Stimulated activated CD4-positive, alpha-beta T cell treated with anti-CD3 and anti-CD28 coated beads, Interleukin-12 subunit alpha, Interleukin-12 subunit beta, amount 100 ng/mL, for 24 hours (primary cell): ENCODE measurements at regions not wholly inside any gene's neighbourhood (a gene's known extent, or its start where the extent isn't known, plus 50 kb on each side); places are given as distances from the start of the nearest gene placed in this dataset.

Experiments
- DNase-seq, 2 experiments: peaks; one replicate each; pipeline ENCODE4 v3.0.0-alpha.2; 2020; ENCODE audit warnings: low read depth in 2 of 2

GRCh38 chr18:34639687-34640086 lies 70.4 kb upstream of the DTNA start:
- no peak for DNase-seq

- DNase-seq: no peak
Measured at GRCh38 chr18:34640276-34640675, 69.8 kb upstream of the DTNA start.

GRCh38 chr18:34643989-34644388 lies 66.1 kb upstream of the DTNA start:
- DNase-seq: no peak

- no peak for DNase-seq
Measured at GRCh38 chr18:34647251-34647650, 62.8 kb upstream of the DTNA start.

GRCh38 chr18:34648269-34648985 lies 61.7 kb upstream of the DTNA start:
- no peak for DNase-seq

GRCh38 chr18:34649080-34649479 lies 61.0 kb upstream of the DTNA start:
- no peak for DNase-seq

- no peak for DNase-seq
Measured at GRCh38 chr18:34650121-34650545, 60.0 kb upstream of the DTNA start.

- DNase-seq: no peak
Measured at GRCh38 chr18:34651586-34652369, 58.3 kb upstream of the DTNA start.

- DNase-seq: no peak
Measured at GRCh38 chr18:34655131-34655530, 55.0 kb upstream of the DTNA start.

GRCh38 chr18:34657860-34658500 lies 52.1 kb upstream of the DTNA start:
- DNase-seq: no peak

- no peak for DNase-seq
Measured at GRCh38 chr18:34659579-34660517, 50.2 kb upstream of the DTNA start.
